GM18507 (cell line): ENCODE measurements at regions not wholly inside any gene's neighbourhood (a gene's known extent, or its start where the extent isn't known, plus 50 kb on each side); places are given as distances from the start of the nearest gene placed in this dataset.

Source experiments
- DNase-seq: peaks from one replicate; pipeline ENCODE4 v3.0.0; 2011; ENCODE audit warnings: low read depth; ENCODE audit not compliant: insufficient read length; ENCODE audit errors: extremely low spot score
- FAIRE-seq: peaks from 2 replicates; lab custom pipeline; 2011; peaks lifted over from hg19 to GRCh38; lab: Jason Lieb, UNC

GRCh38 chr15:46556010-46556409, 921.2 kb downstream of the SQOR start:
- DNase-seq, result no peak
- FAIRE-seq, result no peak

- no peak for FAIRE-seq
- DNase-seq, result no peak
Observed at GRCh38 chr15:46556559-46557379, 921.9 kb downstream of the SQOR start.

DNA sequence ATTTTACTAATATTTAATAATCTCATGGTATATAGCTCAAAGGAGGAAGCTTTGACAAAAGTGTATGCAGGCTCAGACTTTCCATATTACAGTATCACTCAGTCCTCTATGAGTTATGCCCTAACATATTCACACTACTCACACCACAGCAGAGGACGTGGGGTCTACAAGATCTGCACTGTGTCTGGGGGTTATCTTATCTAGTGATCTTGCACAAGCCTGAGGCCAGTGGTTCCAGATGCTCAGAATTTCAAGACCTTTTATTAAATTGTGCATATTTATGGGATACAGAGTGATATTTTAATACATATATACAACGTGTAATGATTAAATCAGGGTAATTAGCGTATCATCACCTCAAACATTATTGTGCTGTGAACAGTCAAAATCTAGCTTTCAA, 933.1 kb downstream of the SQOR start:
- no peak for FAIRE-seq
- no peak for DNase-seq

- FAIRE-seq (no peak), DNase-seq (no peak)
Observed at GRCh38 chr15:46569781-46570180, 935.0 kb downstream of the SQOR start.

GRCh38 chr15:46576646-46577395, 942.0 kb downstream of the SQOR start:
- DNase-seq (no peak), FAIRE-seq (no peak)

- FAIRE-seq (no peak), DNase-seq (no peak)
Observed at GRCh38 chr15:46577767-46578166, 942.9 kb downstream of the SQOR start.

- DNase-seq (no peak), FAIRE-seq (no peak)
Observed at GRCh38 chr15:46580487-46580886, 945.7 kb downstream of the SQOR start.

DNA sequence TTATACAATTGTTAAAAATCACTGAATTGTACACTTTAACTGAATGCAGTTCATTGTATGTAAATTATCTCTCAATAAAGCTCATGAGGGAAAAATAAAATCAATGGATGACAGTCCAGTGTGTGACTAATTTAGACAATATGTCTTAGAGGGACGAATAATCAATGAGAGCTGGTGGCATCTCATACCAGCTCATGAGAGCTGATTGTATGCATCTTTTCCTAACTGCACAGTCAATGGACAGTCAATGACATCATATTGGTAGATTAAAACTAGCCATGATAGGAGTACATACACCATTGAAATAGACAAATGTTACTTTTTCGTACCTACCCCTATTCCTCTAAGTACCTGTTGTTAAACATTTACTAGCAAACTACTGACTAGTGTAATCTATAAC, 946.1 kb downstream of the SQOR start:
- FAIRE-seq (no peak), DNase-seq (no peak)

DNA sequence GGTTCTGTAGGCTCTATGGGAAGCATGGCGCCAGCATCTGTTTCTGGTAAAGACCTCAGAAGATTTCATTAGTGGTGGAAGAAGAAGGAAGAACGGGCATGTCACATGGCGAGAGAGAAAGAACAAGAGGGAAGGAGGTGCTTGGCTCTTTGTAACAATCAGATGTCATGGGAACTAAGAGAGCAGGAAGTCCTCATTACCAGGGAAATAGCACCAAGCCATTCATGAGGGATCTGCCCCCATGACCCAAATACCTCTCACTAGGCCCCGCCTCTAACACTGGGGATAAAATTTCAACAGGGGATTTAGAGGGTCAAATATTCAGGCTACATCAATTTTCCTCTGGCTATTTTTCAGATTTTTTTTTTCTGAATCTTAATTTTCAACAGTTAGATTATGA, 954.3 kb downstream of the SQOR start:
- DNase-seq (no peak), FAIRE-seq (no peak)

- FAIRE-seq (no peak), DNase-seq (no peak)
Observed at GRCh38 chr15:46591462-46591861, 956.6 kb downstream of the SQOR start.

- DNase-seq (no peak), FAIRE-seq (no peak)
Observed at GRCh38 chr15:46595016-46595415, 960.2 kb downstream of the SQOR start.

GRCh38 chr15:46607077-46607476, 972.2 kb downstream of the SQOR start:
- DNase-seq, result no peak
- FAIRE-seq, result no peak

GRCh38 chr15:46616033-46616432, 981.2 kb downstream of the SQOR start:
- FAIRE-seq (no peak), DNase-seq (no peak)

GRCh38 chr15:46617507-46617906, 982.7 kb downstream of the SQOR start:
- DNase-seq, result no peak
- FAIRE-seq, result no peak

DNA sequence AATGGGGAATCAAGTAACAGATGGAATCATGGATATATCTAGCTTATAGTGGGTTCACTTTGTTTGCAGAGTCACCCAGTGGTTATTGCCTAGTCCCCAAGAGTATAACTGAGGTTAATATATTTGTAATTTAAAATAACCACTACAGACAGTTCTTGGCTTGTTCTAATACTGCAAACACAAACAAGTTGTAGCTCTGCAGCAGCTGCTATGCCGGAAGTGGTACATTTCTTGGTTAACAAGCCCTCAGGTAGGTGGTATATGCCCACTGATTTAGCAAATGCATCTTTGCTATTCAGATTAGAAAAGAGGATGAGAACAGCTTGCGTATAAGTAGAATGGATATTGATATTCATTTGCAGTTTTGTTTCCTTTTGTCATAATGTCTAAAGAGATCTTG, 984.2 kb downstream of the SQOR start:
- FAIRE-seq, result no peak

DNA sequence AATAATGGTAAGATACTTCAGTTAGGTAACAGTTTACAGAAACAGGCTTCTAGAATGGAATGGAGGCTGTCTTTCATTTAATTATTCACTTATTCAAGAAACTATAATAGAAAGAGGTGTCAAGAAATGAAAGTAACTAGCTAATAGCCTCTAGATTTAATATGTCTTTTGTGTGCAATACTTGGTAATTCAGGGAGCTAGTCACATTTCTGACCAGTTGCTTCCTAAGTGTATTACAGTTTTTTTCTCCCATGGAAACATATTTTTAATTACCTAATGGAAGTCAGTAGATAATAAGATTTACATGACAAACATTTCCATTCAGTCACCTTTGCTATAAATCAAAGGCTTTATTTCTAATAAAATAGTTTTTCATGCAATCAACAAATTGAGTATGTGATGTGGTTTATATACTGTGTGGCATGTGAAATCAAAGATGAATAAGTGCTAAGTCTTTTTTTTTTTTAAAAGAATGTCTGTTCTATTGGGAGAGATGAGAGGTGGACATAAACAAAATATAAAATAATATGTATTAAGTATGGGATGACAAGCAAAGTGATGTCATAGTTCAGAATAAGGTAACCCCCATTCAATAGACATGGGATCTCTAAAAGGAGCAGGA, 985.7 kb downstream of the SQOR start:
- DNase-seq, result no peak

More for the DNA sequence above, 984.2 kb downstream of the SQOR start:
- no peak for DNase-seq

GRCh38 chr15:46622851-46623250, 988.0 kb downstream of the SQOR start:
- FAIRE-seq (no peak), DNase-seq (no peak)

More for the DNA sequence above, 985.7 kb downstream of the SQOR start:
- no peak for FAIRE-seq

DNA sequence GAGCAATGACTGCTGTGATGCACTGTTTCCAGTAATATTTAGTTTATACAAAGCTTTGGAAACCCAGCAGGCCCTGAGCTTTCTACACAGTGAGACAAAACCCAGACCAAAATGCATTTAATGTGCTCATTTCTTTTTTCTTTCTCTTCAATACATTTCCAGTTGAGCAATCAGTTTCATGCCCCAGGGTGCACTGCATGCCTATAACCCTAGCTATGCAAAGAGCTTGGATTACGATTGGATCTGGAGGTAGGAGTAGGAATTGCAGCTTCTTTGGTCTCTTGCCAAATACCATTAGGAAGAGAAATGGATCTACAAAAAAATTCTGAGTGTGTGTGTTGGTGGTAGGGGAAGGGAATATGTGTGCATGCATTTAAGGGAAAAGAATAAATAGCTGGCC, 1001.4 kb downstream of the SQOR start:
- FAIRE-seq, result no peak

DNA sequence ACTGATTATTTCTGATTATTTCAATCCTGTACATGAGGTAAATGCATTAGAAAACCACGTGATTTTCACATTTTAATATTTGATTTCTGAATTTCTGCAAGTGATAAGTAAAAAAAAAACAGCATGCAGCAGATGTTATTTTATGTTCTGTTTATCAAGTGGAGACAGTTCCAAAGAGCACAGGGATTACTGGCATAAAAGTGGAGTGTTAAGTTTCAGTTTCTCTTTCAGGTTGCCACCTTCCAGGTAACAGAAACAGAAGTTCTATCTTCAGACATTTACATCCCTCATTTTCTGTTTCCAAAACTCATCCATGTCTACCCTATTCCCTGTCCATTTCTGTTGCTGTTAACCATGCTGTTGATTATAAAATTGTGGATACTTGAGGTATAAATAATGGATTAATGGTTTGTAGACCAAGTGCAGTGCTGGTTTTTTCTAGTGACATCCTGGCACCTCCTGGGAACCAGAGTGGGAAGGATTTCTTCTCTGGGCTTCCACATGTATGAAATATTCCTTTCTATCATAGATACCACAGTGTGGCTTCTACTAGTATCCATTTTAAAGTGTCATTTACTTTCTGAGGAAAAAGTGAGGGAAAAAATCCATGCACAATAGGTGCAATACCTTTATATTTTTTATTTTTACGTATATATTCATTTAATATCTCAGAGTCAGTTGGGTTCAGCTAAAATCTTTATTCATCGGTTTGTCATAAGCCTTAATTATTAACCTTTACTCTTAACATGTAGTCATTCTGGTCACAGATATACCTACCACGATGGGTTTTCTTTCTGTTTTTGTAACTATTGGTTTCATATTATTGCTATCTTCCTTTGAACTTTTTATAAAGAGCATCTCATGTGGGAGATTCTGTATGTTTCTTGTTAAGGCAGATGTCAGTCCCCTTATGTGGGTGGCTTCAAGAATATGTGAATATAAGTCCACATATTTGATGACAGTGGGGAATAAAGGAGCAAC, 1010.0 kb downstream of the SQOR start:
- FAIRE-seq, result no peak
- DNase-seq, result no peak

More for the DNA sequence above, 1001.4 kb downstream of the SQOR start:
- no peak for DNase-seq
